Choroid plexus epithelial cell (primary cell): ENCODE measurements at regions not wholly inside any gene's neighbourhood (a gene's known extent, or its start where the extent isn't known, plus 50 kb on each side); places are given as distances from the start of the nearest gene placed in this dataset.

Experiments used
- DNase-seq: peaks from one replicate; pipeline ENCODE4 v3.0.0-alpha.2; 2010; ENCODE audit warnings: low read depth
- H3K4me3 ChIP-seq: 2 replicates; pipeline ENCODE4 v1.5.1; 2011; ENCODE audit warnings: low read depth, mild to moderate bottlenecking, control low read depth, low read length, moderate library complexity
- CTCF ChIP-seq: conservative IDR thresholded peaks from 2 replicates; pipeline ENCODE4 v1.5.1; 2011; ENCODE audit warnings: low read depth, mild to moderate bottlenecking, control low read depth, inconsistent platforms, low read length, moderate library complexity

- H3K4me3 ChIP-seq: no peak overlapping the region
- DNase-seq: no peak
- no peak for TF ChIP-seq CTCF
These were observed 284.8 kb downstream of the SMOC2 start for GRCh38 chr6:168725802-168726201.

GRCh38 chr6:168724669-168725570 lies 283.9 kb downstream of the SMOC2 start:
- H3K4me3 ChIP-seq: no peak overlapping the region
- TF ChIP-seq CTCF: no peak
- DNase-seq: no peak

GRCh38 chr6:168724033-168724432 lies 283.0 kb downstream of the SMOC2 start:
- no peak overlapping the region for H3K4me3 ChIP-seq
- no peak for DNase-seq
- TF ChIP-seq CTCF: no peak

DNA sequence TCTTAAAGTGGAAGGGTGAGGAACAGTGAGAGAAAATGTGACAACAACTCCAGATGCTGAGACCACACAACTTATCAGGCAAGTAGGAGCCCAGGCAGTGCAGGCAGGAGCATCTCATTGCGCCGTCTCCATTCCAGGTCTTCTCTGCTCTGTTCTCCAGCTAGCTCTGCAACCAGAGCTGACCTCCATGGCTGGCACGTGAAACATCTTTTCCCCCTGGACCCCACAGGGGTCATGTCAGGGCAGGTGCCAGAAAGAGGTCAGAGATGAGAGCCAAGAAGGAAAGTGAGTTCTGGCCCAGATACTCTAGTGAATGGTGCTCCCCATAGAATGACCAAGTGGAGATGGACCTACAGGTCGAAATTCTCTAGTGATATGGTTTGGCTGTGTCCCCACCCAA lies 281.4 kb downstream of the SMOC2 start:
- no peak for TF ChIP-seq CTCF
- no peak for DNase-seq
- H3K4me3 ChIP-seq: no peak overlapping the region

- H3K4me3 ChIP-seq: no peak overlapping the region
- DNase-seq: no peak
- TF ChIP-seq CTCF: no peak
These were observed 280.6 kb downstream of the SMOC2 start for GRCh38 chr6:168721571-168721970.

DNA sequence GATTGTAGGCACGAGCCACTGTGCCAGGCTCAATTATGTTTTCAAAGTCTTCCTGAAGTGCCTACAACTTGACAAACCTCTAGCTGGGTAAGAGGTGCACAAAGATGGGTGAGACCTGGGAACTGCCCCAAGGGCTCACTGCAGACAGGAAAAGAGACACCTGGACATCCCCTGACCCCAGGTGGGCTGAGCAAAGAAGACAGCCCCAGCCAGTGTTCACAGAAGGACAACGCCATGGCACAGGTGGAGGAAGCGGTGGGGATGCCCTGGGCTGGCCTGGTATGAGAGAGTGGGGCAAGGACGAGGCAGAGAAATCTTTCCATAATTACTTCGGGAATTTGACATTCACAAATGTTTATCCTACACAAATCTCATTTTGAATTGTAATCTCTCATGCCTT lies 278.9 kb downstream of the SMOC2 start:
- no peak for TF ChIP-seq CTCF
- no peak overlapping the region for H3K4me3 ChIP-seq
- DNase-seq: no peak
